HG03521 (cell line): ENCODE measurements at regions not wholly inside any gene's neighbourhood (a gene's known extent, or its start where the extent isn't known, plus 50 kb on each side); places are given as distances from the start of the nearest gene placed in this dataset.

Experiments used
- ATAC-seq: cut with Tn5 transposase; IDR thresholded peaks from one replicate; pipeline ENCODE4 v1.9.1; 2021; ENCODE audit warnings: mild to moderate bottlenecking, moderate library complexity; ENCODE audit not compliant: unreplicated experiment

DNA sequence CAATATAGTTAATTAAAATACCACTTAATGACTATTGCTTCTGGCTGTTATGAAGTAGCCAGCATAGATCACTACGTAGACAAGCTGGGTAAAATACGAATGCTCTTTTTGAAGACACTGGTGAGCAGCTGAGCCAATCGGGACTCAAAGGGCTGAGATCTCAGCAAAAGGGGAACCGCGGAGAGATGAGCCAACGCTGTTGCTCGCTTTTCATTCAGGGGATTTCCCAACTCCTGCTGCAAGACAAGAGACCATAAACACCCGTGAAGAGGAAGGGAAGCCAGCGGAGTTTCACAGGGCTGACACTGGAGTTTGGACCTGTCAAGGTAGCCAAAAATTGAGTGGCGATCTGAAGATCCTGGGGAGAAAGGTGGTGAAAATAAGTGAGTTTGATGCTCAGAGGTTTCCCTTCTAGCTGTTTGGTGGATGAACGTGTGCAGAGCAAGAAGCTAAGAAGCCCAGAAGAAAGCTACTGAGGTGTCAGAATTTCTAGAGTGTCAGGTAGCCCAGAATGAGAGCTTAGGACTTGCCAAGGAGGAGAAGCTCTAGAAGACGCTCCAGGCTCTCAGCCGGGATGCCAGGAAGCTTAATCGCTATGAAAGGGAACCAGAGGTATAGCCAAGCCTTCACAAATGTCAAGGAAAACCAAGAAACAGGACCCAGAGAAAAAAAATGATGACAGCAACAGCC is 79.6 kb upstream of the RNU6ATAC start:
- ATAC-seq = no peak

DNA sequence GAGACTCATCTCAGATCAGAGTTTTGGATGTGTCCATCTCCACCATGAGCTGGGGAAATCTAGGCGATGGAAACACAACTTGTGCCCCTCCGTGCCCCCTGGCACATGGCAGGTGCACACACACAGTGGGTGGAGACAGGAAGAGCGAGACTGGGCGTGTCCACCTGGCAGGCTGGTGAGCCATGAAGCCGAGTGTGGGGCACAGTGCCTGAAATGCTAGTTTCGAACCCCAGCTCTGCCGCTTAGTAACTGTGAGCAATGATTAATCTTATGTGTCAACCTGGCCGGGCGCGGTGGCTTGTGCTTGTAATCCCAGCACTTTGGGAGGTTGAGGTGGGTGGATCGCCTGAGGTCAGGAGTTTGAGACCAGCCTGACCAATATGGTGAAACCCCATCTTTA is 80.8 kb upstream of the RNU6ATAC start:
- no peak for ATAC-seq

DNA sequence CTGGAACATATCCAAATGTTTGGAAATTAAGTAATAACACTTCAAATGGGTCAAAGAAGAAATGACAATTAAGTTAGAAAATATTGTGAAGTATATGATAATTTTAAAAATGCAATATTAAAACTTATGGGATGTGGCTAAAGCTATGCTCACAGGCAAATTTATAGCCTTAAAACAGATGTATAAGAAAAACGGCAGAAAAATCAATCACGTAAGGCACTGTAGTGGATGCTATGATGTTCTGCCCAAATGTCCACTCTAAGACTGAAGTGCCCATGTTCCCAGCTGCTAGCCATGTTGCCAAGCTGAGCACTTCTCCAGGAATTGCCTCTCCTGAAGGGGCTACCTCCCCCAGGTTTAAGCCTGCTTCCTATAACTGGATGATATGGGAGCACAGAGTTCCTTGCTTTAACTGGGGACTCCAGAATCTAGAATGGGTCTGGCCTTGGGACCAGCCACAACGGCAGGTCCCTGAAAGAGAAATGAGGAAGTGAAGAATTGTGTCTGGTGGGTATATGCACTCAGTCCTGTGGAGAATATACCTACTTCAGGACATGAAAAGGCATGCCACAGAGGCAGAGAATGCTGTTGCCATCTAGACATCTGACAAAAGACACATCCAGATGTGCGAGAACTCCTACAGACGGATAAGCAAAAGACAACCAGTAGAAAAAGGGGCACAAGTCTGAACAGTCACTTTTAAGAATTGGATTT is 78.2 kb upstream of the RXRA start:
- ATAC-seq = no peak

DNA sequence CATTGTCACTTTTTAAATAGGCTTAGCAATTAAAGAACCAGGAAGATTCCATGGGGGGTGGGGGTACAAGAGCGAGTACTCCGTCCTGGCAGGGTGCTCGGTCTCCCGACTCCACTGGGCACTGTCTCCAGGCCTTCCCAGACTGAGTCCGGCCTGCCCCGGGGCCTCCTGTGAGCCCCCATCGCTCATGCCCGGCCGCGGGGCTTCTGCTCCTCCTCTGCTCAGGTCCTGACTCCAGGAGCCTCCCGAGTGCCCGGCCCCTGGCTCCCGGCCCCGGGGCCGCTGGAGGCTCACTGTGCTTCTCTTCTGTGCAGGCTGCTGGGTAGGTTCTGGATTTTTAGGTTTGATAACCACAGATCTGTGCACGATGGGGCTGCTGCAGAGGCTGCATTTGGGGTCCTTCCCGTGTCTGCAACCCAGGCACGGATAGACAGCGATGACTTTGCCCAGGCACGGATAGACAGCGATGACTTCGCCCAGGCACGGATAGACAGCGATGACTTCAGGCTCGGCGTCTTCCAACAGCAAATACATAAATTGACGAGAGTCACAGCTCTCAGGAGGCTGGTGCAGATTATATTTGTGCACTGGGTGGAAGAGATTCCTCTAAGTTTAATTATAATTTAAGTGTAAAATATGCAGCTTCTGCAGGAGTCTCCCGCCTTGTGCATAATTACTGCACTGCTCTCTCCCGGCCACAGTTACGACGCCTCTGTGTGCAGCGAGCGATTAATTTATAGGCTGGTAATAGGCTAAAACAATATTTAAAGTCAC is 74.8 kb upstream of the RXRA start:
- ATAC-seq = no peak

DNA sequence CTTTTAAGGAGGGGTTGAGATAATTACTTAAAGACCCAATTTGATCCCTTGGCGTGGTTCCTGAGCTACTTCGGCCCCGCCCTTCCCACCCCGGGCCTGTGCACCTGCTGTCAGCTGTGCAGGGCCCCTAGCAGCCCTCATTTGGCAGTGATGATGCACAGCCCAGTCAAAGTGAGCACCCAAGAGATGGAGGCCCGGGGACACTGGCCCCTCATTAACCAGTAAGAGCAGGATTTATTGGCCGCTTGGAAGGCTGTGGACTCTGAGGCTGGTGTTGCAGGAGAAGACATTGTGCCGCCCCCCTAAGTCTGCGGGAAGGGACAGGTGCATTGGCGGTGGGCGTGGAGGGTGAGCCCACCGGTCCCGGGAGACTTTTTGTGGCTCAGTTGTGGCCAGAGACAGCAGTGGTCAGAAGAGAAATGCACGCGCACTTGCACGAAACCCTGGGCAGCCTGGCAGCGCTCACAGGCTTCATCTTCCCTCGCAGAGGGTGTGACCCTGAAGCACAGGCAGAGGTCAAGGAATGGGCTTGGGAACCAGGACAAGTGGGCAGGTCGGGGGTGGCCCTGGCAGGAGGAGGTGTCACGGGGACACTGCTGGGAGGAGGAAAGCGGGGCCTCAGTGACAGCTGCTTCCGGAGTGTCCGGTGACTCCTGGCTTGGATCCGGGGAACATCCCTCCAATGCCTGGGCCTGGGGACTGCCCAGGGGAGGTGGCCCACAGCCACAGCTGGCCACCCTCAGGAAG is 74.0 kb upstream of the RXRA start:
- no peak for ATAC-seq

DNA sequence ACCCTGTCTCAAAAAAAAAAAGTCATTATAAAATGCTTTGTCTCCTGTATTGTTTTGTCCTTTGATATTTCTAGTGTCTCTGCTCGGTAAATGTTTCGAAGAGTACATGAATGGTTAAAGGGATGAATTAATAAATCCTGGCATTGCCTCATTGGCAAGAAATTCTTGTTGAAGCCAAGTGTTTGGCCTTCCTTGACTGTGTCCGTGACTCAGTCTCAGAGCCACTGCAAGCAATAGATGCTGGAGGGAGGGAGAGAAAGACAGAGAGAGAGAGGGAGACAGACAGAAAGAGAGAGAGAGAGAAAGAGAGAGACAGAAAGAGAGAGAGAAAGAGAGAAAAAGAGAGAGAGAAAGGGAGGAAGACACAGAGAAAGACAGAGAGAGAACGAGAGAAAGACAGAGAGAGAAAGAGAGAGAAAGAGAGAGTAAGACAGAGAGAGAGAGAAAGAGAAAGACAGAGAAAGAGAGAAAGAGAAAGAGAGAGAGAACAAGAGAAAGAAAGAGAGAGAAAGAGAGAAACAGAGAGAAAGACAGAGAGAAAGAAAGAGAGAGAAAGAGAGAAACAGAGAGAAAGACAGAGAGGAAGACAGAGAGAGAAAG is 72.5 kb upstream of the RXRA start:
- no peak for ATAC-seq

DNA sequence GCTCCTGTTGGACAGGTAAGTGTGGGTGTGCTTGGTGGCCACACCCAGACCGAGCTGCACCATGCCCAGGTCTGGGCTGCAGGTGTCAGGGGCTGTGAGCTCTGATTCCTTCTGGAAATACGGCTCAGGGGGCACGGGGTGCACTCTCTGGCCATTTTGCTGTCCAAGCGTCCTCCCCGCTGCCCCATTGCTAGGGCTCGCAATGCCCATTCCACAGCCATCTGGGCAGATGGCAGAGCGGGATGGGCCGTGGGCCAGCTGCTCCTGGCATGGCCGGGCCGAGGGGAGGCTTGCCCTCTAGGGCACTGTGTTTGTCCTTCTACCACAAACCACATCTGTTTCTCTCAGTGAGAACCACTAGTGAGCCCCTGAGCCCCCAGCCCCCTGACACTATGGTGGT is 67.9 kb upstream of the RXRA start:
- no peak for ATAC-seq

DNA sequence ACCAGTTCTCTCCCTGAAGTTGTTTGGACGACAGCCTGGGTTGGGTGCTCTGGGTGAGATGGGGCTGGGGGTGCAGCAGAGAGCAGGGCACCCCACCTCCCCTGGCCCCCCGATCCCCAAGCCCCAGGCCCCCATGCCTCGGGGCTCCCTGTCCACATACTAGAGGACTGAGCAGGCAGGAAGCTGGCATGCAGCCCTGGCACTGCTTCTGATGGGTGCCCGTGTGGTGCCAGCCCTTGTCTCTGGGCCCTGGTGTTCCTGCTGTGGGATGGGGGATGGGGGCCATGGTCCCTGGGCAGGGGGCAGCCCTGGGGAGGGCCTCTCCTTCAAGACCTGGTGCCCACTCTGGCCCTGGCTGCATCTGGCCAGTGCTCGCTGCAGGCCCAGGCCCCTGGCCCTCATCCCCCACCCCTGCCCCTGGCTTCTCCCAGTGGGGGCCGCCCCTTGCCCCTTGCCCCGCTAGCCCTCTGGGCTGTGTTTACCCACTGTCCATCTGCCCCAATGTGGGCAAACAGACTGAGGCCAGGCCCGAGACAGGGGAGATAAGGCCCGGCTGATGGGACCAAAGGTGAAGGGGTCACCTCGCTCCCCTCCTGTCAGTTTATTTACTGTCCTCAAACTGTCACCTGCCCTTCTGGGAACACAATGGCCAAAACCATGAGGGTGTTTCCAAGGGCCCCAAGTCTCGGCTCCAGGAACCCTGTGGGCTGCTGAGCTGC is 67.3 kb upstream of the RXRA start:
- no peak for ATAC-seq

DNA sequence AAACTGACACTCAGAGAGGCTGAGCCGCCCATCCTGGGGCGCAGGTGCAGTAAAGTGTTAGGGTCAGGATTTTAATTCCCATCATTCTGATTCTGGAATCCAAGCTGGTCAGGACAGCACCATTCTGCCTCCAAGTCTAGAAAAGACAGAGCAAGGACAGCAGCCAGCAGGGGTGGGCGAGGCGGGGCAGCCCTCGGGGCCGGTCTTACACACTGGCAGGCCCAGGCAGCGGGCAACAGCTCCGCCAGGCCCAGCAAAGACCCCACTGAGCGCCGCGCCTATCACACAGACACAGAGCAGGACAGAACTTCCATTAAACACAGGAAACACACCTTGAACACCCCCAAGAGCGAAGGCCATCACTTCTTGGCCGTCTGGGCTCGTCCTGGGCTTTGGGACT is 66.5 kb upstream of the RXRA start:
- ATAC-seq = no peak

DNA sequence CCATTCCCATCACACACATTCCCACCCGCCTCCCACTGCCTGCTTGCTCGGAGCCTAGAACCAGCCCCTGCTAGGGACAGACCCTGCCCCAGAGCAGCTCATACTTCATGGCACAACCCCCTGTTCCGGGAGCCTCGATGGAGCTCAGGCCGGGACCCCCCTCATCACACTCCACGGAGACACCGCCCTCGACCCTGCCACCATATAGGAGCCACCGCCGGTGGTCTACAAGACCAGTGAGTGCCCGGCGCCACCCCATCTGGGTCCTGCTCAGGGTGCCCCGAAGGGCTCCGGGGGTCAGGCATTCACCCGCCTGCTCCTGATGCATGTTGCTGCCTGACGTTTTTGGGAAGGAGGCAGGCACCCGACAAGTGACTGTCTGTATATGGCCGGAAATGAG is 65.5 kb upstream of the RXRA start:
- ATAC-seq = no peak

DNA sequence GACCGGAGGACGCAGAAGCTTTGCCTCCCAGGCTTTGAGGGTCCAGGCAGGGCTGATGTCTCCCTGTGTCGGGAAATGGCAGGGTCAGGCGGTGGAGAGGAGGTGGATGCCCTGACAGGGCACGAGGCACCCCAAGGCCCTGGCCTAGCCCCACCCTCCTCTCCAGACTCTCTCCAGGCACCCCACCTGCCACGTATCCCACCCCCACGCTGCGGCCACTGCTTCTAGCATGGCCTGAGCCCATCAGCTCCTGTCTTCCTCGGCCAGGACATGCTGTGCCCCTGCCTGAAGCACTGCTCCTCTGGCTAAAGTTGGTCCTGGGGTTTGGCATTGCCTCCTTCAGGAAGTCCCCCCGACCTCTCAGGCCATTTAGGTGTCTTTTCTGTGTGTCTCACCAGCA is 64.2 kb upstream of the RXRA start:
- ATAC-seq = no peak

DNA sequence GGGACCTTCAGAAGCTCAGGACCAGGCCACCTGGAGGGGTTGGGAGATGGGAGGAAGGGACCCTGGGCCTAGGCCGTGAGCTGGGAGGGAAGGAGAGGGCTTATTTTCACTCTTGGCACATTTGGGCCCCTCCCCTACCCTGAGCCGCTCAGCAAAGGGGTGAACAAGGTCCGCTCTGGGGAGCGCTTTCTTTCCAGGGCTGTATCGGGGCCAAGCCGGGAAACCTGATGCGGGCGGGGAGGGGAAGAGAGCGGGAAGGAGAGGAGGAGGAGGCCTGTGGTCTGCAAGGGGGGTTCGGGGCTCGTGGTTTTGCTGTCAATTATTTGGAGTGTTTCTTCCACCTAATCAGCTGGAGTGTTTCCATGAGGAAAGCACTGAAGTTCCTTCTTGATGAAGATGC is 62.7 kb upstream of the RXRA start:
- ATAC-seq = no peak

DNA sequence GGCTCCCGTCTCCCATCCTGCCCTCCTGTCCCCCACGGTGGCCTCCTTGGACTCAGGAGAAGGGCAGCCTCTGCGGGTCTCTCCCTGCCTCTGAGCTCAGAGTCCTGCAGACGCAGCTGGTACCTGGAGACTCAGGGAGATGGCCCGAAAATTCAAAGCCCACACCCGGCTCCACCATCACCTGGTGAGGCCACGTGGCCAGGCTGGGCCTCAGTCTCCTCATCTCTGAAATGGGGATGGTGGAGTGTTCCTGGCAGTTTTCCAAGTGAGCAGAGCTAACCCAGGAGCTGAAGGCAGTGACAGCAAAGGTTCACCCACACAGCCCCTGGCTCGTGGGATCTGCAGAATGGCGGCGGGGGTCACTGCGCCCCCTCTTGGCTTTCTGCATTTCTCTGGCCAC is 62.1 kb upstream of the RXRA start:
- no peak for ATAC-seq

DNA sequence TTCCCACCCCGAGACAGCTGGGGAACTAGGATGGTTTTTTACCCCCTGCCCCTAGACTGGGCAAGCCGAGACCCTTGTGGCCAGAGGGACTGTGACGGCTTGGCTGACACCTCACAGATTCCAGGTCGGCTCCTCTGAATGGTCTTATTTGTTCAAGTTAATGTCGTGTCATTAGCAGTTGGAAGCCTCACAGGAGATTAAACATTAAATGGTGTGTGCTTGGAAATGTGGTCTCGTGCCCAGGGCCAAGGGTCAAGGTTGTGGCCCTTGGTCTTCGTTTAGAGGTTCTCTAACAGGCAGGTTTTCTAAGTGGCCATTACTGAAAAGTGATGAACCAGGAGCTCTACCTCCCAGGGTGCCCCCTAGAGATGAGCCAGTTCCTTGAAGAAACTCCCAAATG is 61.2 kb upstream of the RXRA start:
- no peak for ATAC-seq

DNA sequence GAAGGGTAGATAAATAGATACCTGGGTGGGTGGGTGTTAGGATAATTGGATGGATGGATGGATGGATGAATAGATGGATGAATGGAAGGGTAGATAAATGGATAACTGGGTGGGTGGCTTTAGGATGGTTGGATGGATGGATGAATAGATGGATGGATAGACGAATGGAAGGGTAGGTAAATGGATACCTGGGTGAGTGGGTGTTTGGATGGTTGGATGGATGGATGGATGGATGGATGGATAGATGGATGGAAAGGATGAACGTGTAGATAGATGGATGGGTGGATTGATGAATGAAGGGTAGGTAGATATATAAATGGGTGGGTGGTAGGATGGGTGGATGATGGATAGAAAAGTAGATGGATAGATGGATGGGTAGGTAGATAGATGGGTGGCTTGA is 59.8 kb upstream of the RXRA start:
- ATAC-seq = no peak

DNA sequence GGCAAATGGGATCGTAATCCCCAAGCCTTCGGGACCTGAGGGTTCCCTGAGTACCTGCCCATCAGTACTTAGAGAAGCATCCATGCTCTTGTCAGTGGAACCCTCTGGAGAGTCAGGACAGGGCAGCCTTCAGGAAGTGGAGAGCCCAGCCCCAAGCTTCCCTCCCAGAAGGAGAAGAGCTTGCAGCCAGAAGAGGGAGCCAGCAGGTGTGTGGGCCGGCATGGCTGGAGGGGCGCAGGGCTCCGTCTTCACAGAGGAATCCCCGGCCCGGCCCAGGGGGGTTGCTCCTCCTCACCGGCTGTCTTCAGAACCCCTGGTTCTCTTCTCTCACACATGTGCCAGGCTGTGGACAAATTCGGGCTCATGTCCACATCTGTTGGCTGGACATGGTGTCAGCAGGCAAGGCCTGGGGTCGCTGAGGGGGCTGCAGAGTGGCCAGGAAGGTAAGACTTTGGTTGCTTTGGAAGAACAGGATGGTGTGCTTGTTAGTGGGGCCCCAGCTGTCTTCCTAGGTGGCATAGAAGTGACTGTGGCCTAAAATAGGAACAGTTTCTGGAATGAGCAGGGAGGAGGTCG is 58.9 kb upstream of the RXRA start:
- ATAC-seq = no peak

DNA sequence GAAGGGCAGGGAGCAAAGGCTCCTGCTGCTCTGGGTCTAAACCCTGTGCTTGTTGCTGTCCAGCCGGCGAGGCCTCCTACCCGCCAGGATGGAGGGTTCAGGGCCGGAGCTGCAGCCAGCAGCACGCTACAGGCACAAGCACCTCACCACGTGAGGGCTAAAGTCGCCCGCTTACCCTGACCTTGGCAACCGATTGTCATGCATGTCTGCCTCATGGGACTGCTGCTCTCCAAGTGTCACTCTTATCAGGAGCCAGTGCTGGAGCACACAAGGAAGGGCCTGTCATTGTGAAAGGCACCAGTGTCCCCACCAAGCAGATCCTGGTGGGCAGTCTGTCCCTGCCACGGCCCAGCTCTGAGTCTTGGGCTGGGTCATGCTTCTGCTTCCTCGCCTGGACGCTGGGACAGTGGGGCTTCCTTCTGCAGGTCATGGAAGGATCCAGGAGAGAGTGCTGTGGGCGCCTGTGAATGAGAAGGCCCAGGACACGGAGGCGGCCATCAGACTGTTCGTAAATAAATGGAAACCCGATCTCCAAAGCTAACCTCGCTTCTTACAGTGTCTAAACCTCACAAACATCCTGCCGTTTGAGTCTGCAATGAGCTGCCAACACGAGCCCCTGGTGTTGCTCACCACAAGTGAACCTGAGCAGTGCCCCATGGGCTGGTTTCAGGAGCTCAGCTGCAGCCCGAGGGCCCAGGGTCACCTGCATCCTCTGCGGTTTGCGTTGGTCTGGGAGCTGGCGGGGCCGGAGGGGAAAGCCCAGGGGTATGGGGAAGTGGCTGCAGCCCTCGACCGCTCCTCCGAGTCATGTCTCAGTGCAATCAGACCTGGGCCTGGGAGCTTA is 58.2 kb upstream of the RXRA start:
- peak; percentile 68 for ATAC-seq

DNA sequence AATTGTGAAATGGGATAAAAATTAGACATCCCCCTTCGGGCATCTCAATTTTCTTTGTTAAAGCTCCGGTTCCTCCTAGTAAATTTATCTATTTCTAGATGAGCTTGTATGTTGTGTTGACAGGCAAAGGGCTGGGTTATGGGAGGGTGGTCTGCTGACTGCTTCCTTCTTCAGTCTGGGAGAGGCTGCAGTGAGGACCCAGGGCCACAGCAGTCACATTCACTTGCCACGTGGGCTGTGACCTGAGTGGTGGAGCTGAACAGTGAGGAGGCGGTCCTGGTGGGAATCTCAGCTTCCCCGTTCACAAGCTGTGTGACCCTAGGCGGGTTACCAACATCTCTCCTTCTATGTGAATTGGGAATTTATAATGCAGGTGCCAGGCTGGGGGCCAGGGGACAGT is 57.5 kb upstream of the RXRA start:
- ATAC-seq = no peak
